ENCODE measurements at regions not wholly inside any gene's neighbourhood (a gene's known extent, or its start where the extent isn't known, plus 50 kb on each side); places are given as distances from the start of the nearest gene placed in this dataset.

DNA sequence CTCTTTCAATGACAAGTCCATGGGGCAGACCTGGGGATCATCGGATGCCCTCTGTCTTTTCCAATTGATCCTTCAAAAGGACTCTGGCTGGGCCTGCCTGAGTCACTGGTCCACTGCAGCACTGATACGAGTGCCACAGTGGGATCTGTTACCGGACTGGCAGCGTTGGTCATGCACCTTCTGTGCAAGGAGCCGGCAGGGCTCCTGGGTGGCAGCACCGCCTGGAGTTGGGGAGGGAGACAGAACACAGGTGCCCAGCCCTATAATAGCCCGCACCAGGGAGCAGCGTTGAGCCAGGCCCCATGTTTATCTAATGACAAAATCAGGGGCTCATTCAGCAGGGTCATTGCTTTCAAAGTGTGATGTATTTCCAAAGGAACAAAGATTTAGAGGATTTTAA is 64.2 kb upstream of the NXT1 start:
- DNase-seq (no peak), FAIRE-seq (no peak), ATAC-seq (no peak)
- Histone ChIP-seq H3K27ac (no peak overlapping the region), H3K4me3 (no peak overlapping the region), H3K4me1 (no peaks in the 10 kb centered on the region), H3K27me3 (no peaks in the 10 kb centered on the region), H3K36me3 (no peaks in the 10 kb centered on the region), H3K9me3 (no peaks in the 10 kb centered on the region)
- intact Hi-C loops (cut with DNase I), result no loop called here
- 75 to 85% methylated on average over 8 of the region's 8 CpGs for WGBS, 2 donors
- TF ChIP-seq, protein P1, sequence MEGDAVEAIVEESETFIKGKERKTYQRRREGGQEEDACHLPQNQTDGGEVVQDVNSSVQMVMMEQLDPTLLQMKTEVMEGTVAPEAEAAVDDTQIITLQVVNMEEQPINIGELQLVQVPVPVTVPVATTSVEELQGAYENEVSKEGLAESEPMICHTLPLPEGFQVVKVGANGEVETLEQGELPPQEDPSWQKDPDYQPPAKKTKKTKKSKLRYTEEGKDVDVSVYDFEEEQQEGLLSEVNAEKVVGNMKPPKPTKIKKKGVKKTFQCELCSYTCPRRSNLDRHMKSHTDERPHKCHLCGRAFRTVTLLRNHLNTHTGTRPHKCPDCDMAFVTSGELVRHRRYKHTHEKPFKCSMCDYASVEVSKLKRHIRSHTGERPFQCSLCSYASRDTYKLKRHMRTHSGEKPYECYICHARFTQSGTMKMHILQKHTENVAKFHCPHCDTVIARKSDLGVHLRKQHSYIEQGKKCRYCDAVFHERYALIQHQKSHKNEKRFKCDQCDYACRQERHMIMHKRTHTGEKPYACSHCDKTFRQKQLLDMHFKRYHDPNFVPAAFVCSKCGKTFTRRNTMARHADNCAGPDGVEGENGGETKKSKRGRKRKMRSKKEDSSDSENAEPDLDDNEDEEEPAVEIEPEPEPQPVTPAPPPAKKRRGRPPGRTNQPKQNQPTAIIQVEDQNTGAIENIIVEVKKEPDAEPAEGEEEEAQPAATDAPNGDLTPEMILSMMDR (IDR thresholded peaks at IDR 0.05), result no peak

GRCh38 chr20:23285536-23285935 is 65.1 kb upstream of the NXT1 start:
- Histone ChIP-seq H3K4me3 (no peak overlapping the region), H3K9me3 (no peaks in the 10 kb centered on the region), H3K27ac (no peak overlapping the region), H3K4me1 (no peaks in the 10 kb centered on the region), H3K36me3 (no peaks in the 10 kb centered on the region), H3K27me3 (no peaks in the 10 kb centered on the region)
- FAIRE-seq (no peak), DNase-seq (no peak), ATAC-seq (no peak)
- WGBS, 2 donors, result 69 to 80% methylated on average over 2 of the region's 2 CpGs
- TF ChIP-seq, protein P1 (IDR thresholded peaks at IDR 0.05), result no peak
- intact Hi-C loops (cut with DNase I), result no loop called here

DNA sequence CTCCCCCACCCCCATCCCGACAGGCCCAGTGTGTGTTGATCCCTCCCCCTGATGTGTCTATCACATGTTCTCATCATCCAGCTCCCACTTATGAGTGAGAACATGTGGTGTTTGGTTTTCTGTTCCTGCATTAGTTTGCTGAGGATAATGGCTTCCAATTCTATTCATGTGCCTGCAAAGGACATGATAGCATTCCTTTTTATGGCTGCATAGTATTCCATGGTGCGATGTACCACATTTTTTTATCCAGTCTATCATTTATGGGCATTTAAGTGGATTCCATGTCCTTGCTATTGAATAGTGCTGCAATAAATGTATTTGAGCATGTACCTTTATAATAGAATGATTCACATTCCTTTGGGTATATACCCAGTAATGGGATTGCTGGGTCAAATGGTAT is 66.6 kb upstream of the NXT1 start:
- FAIRE-seq, result no peak
- no peaks in the 10 kb centered on the region for H3K9me3 ChIP-seq
- TF ChIP-seq, protein P1 (IDR thresholded peaks at IDR 0.05), result no peak
- H3K36me3 ChIP-seq, result no peaks in the 10 kb centered on the region
- H3K4me1 ChIP-seq, result no peaks in the 10 kb centered on the region
- 71 to 82% methylated on average over 2 of the region's 2 CpGs for WGBS, 2 donors
- ATAC-seq, result no peak
- DNase-seq, result no peak
- intact Hi-C loops (cut with DNase I), result no loop called here
- H3K27me3 ChIP-seq, result no peaks in the 10 kb centered on the region
- H3K27ac ChIP-seq, result no peak overlapping the region
- no peak overlapping the region for H3K4me3 ChIP-seq

- Histone ChIP-seq H3K27me3 (no peaks in the 10 kb centered on the region), H3K27ac (no peak overlapping the region), H3K9me3 (no peaks in the 10 kb centered on the region), H3K4me3 (no peak overlapping the region), H3K36me3 (no peaks in the 10 kb centered on the region), H3K4me1 (no peaks in the 10 kb centered on the region)
- WGBS, 2 donors, result 66 to 75% methylated on average over 12 of the region's 12 CpGs
- TF ChIP-seq, protein P1 (IDR thresholded peaks at IDR 0.05), result no peak
- intact Hi-C loops (cut with DNase I), result no loop called here
- no peak for DNase-seq
- FAIRE-seq, result no peak
- ATAC-seq, result no peak
Observed at GRCh38 chr20:23283096-23283850, 67.3 kb upstream of the NXT1 start.

GRCh38 chr20:23282546-23282945 is 68.0 kb upstream of the NXT1 start:
- no peaks in the 10 kb centered on the region for H3K36me3 ChIP-seq
- WGBS, 2 donors, result 66 to 71% methylated on average over 3 of the region's 3 CpGs
- intact Hi-C loops (cut with DNase I), result no loop called here
- TF ChIP-seq, protein P1 (IDR thresholded peaks at IDR 0.05), result no peak
- no peaks in the 10 kb centered on the region for H3K27me3 ChIP-seq
- H3K4me1 ChIP-seq, result no peaks in the 10 kb centered on the region
- no peak overlapping the region for H3K27ac ChIP-seq
- H3K4me3 ChIP-seq, result no peak overlapping the region
- ATAC-seq, result no peak
- DNase-seq, result no peak
- H3K9me3 ChIP-seq, result no peaks in the 10 kb centered on the region
- FAIRE-seq, result no peak

Measured in pancreas (tissue), 10 donors.